ENCODE measurements at regions not wholly inside any gene's neighbourhood (a gene's known extent, or its start where the extent isn't known, plus 50 kb on each side); places are given as distances from the start of the nearest gene placed in this dataset.

DNA sequence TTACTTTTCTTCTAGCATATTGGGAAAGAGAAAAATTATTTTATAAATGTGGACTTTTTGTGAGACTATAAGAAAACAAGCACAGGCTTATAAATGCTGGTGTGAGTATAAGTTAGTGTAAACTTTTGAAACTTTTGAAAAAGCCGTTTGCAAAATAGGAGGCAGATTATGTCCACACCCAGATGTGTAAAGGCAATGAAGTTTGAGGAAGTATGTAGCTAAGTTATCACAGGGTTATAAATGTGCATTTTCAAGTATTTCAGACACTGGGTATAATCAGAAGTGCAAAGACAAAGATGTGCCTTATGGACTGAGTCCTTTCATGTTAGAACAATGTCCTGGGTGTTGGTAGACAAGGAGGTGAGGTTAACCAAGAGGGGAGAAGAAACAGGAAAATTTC lies 85.5 kb downstream of the ANXA1 start:
- TF ChIP-seq CTCF (IDR thresholded peaks at IDR 0.05; ENCODE audit: insufficient read depth, low read depth, low read length) = no peak
- DNase-seq (ENCODE audit: low read depth) = no peak

DNA sequence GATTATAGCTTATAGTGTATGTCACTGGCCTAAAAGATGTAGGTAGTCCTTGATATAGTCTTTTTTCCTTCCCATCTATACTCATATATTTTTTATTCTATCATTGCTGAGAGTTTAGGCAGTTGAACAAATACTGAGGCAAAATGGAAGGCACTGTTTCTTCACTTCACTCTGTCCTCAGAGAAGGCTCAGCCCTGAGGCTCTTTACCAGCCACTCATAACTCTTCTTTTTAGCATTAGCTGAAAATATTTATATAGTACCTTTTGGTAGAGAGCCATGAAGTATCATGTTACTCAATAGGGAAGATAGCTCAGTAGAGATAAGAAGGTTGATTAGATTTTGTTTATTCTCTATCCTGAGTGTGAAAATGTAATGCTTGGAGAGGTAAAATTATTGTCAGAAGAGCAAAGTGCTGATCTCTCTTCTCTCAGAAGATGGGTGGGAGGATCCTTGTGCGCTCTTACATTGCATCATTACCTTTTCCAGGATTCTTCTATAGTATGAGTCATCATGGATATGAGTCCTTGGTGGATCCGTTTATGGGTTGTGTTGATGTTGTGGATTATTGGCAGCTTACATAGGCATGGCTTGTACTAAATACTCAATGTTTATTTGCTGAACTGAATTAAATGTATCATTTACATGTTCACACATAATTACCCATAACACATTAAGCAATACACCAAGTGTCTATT lies 88.1 kb downstream of the ANXA1 start:
- peak; percentile 11 for DNase-seq (ENCODE audit: low read depth)
- H3K4me3 ChIP-seq (ENCODE audit: low read depth, low read length) = no peak overlapping the region
- TF ChIP-seq CTCF (IDR thresholded peaks at IDR 0.05; ENCODE audit: insufficient read depth, low read depth, low read length) = no peak

More for the DNA sequence above, 85.5 kb downstream of the ANXA1 start:
- no peak overlapping the region for H3K4me3 ChIP-seq (ENCODE audit: low read depth, low read length)

GRCh38 chr9:73243078-73243477 lies 91.4 kb downstream of the ANXA1 start:
- TF ChIP-seq CTCF (IDR thresholded peaks at IDR 0.05; ENCODE audit: insufficient read depth, low read depth, low read length) = no peak

GRCh38 chr9:73259086-73259696 lies 107.5 kb downstream of the ANXA1 start:
- no peak for TF ChIP-seq CTCF (IDR thresholded peaks at IDR 0.05; ENCODE audit: insufficient read depth, low read depth, low read length)
- DNase-seq (ENCODE audit: low read depth) = no peak

More at GRCh38 chr9:73243078-73243477, 91.4 kb downstream of the ANXA1 start:
- DNase-seq (ENCODE audit: low read depth) = no peak
- H3K4me3 ChIP-seq (ENCODE audit: low read depth, low read length) = no peak overlapping the region

DNA sequence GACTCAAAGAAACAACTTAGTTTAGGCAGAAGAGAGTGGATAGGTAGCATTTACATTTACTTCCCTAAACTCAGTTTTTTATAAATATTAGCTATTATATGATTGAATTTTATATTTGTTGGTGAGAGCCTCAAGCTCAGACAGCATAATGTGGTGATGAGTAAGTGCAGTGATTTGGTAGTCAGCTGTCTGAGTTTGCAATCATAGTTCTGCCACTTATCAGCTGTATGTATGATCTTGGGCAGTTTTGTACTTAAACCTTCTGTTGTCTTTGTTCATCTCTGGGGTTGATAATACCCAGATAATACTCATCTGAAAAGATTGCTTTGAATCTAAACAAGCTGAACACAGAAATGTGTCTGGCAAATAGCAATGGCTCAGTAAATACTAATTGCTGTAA lies 108.8 kb downstream of the ANXA1 start:
- no peak overlapping the region for H3K4me3 ChIP-seq (ENCODE audit: low read depth, low read length)
- TF ChIP-seq CTCF (IDR thresholded peaks at IDR 0.05; ENCODE audit: insufficient read depth, low read depth, low read length) = no peak
- DNase-seq (ENCODE audit: low read depth) = no peak

More at GRCh38 chr9:73259086-73259696, 107.5 kb downstream of the ANXA1 start:
- no peak overlapping the region for H3K4me3 ChIP-seq (ENCODE audit: low read depth, low read length)

GRCh38 chr9:73264631-73265030 lies 113.0 kb downstream of the ANXA1 start:
- H3K4me3 ChIP-seq (ENCODE audit: low read depth, low read length) = no peak overlapping the region
- DNase-seq (ENCODE audit: low read depth) = no peak
- no peak for TF ChIP-seq CTCF (IDR thresholded peaks at IDR 0.05; ENCODE audit: insufficient read depth, low read depth, low read length)

All from fibroblast of villous mesenchyme (primary cell).